ENCODE measurements at regions not wholly inside any gene's neighbourhood (a gene's known extent, or its start where the extent isn't known, plus 50 kb on each side); places are given as distances from the start of the nearest gene placed in this dataset.

DNA sequence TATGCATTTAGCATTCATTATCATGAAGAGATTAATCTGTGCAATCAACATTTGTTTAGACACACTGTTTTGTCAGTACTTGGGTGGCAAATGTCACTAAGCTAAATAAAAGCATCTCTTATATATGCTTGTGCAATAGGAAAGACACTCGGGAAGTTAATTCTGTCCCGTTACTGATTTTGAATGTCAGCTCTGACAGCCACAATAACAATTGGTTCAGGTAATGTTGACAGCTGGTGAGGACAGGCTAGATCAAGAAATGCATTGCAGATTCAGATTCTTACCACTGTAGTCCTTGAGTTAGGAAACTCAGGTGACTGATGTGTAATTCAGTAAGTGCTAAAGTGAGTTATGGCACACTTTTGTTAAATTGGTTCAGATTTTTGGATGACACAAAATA, 523.8 kb upstream of the FAT3 start:
- no peak for TF ChIP-seq CTCF (IDR thresholded peaks at IDR 0.05)
- no peak for TF ChIP-seq TEAD4 (IDR thresholded peaks at IDR 0.05; ENCODE audit: borderline replicate concordance, insufficient read depth)
- TF ChIP-seq, protein P1, sequence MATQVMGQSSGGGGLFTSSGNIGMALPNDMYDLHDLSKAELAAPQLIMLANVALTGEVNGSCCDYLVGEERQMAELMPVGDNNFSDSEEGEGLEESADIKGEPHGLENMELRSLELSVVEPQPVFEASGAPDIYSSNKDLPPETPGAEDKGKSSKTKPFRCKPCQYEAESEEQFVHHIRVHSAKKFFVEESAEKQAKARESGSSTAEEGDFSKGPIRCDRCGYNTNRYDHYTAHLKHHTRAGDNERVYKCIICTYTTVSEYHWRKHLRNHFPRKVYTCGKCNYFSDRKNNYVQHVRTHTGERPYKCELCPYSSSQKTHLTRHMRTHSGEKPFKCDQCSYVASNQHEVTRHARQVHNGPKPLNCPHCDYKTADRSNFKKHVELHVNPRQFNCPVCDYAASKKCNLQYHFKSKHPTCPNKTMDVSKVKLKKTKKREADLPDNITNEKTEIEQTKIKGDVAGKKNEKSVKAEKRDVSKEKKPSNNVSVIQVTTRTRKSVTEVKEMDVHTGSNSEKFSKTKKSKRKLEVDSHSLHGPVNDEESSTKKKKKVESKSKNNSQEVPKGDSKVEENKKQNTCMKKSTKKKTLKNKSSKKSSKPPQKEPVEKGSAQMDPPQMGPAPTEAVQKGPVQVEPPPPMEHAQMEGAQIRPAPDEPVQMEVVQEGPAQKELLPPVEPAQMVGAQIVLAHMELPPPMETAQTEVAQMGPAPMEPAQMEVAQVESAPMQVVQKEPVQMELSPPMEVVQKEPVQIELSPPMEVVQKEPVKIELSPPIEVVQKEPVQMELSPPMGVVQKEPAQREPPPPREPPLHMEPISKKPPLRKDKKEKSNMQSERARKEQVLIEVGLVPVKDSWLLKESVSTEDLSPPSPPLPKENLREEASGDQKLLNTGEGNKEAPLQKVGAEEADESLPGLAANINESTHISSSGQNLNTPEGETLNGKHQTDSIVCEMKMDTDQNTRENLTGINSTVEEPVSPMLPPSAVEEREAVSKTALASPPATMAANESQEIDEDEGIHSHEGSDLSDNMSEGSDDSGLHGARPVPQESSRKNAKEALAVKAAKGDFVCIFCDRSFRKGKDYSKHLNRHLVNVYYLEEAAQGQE (IDR thresholded peaks at IDR 0.05; ENCODE audit: low read depth, low read length) = no peak
- TF ChIP-seq EZH2phosphoT487 (IDR thresholded peaks at IDR 0.05; ENCODE audit: borderline replicate concordance, low read depth) = no peak

Data from SK-N-SH (cell line).